Mesenchymal stem cell (in vitro differentiated cells and primary cell): ENCODE measurements at regions not wholly inside any gene's neighbourhood (a gene's known extent, or its start where the extent isn't known, plus 50 kb on each side); places are given as distances from the start of the nearest gene placed in this dataset.

ENCODE experiments used
- DNase-seq: peaks from one replicate; pipeline ENCODE4 v3.0.0-alpha.2; 2013
- H2AFZ ChIP-seq: one replicate; pipeline ENCODE4 v1.6.1; 2013; ENCODE audit warnings: low read depth, mild to moderate bottlenecking, control low read depth, inconsistent platforms, low read length, moderate library complexity
- H2AK5ac ChIP-seq: 2 replicates; pipeline ENCODE4 v1.6.1; 2013; ENCODE audit warnings: low read length, moderate library complexity, mild to moderate bottlenecking, inconsistent platforms; ENCODE audit not compliant: severe bottlenecking
- H2BK120ac ChIP-seq: one replicate; pipeline ENCODE4 v1.6.1; 2013; ENCODE audit warnings: low read depth, mild to moderate bottlenecking, inconsistent platforms, low read length, moderate library complexity
- H2BK12ac ChIP-seq, 2 experiments: one replicate each; pipeline ENCODE4 v1.6.1; 2013; ENCODE audit warnings: inconsistent platforms in 2 of 2, low read length in 2 of 2, mild to moderate bottlenecking in 2 of 2, moderate library complexity in 2 of 2, control low read depth in 1 of 2
- H2BK15ac ChIP-seq: one replicate; pipeline ENCODE4 v1.6.1; 2013; ENCODE audit warnings: mild to moderate bottlenecking, low read depth, inconsistent platforms; ENCODE audit not compliant: poor library complexity, severe bottlenecking
- H2BK5ac ChIP-seq: 2 replicates; pipeline ENCODE4 v1.6.1; 2013; ENCODE audit warnings: low read depth, mild to moderate bottlenecking, low read length, control low read depth, inconsistent platforms; ENCODE audit not compliant: poor library complexity, severe bottlenecking
- H3K14ac ChIP-seq, 2 experiments: one replicate each; pipeline ENCODE4 v1.6.1; 2013; ENCODE audit warnings: inconsistent platforms in 2 of 2, low read length in 2 of 2, control low read depth in 1 of 2, mild to moderate bottlenecking in 1 of 2, moderate library complexity in 1 of 2
- H3K18ac ChIP-seq, 2 experiments: one replicate each; pipeline ENCODE4 v1.6.1; 2013; ENCODE audit warnings: inconsistent platforms in 2 of 2, low read length in 2 of 2, control low read depth in 1 of 2, low read depth in 1 of 2, mild to moderate bottlenecking in 1 of 2
- H3K23ac ChIP-seq, 2 experiments: one replicate each; pipeline ENCODE4 v1.6.1; 2013; ENCODE audit warnings: inconsistent platforms in 2 of 2, low read length in 2 of 2, mild to moderate bottlenecking in 2 of 2, moderate library complexity in 2 of 2, control low read depth in 1 of 2
- H3K27ac ChIP-seq: 2 replicates; pipeline ENCODE4 v1.5.1; 2013; ENCODE audit warnings: mild to moderate bottlenecking, moderate library complexity, low read length, control low read depth, inconsistent platforms; ENCODE audit not compliant: poor library complexity, severe bottlenecking
- H3K27me3 ChIP-seq, 2 experiments: 2 replicates each; pipeline versions ENCODE4 v1.6.1 to v1.7.0; 2013; ENCODE audit warnings: low read length in 2 of 2, mild to moderate bottlenecking in 2 of 2, moderate library complexity in 2 of 2, control low read depth in 1 of 2, inconsistent platforms in 1 of 2; ENCODE audit not compliant: control insufficient read depth in 1 of 2, insufficient read depth in 1 of 2
- H3K36me3 ChIP-seq, 2 experiments: 2 replicates each; pipeline versions ENCODE4 v1.6.1 to v1.7.0; 2013; ENCODE audit warnings: low read length in 2 of 2, control low read depth in 1 of 2, inconsistent platforms in 1 of 2, low read depth in 1 of 2, mild to moderate bottlenecking in 1 of 2; ENCODE audit not compliant: insufficient read depth in 2 of 2, control insufficient read depth in 1 of 2
- H3K4ac ChIP-seq, 2 experiments: one replicate each; pipeline ENCODE4 v1.6.1; 2013; ENCODE audit warnings: inconsistent platforms in 2 of 2, low read length in 2 of 2, mild to moderate bottlenecking in 2 of 2, moderate library complexity in 2 of 2, control low read depth in 1 of 2, low read depth in 1 of 2
- H3K4me1 ChIP-seq: 2 replicates; pipeline ENCODE4 v1.6.1; 2013; ENCODE audit warnings: low read depth, low read length, control low read depth; ENCODE audit not compliant: control insufficient read depth, insufficient read depth
- H3K4me2 ChIP-seq: 2 replicates; pipeline ENCODE4 v1.6.1; 2013; ENCODE audit warnings: low read length, mild to moderate bottlenecking, inconsistent platforms; ENCODE audit not compliant: poor library complexity, severe bottlenecking
- H3K4me3 ChIP-seq, 2 experiments: 2 replicates each; pipeline versions ENCODE4 v1.5.1 to v1.7.0; 2013; ENCODE audit warnings: low read length in 2 of 2, mild to moderate bottlenecking in 2 of 2, control low read depth in 1 of 2, low read depth in 1 of 2; ENCODE audit not compliant: insufficient read depth in 1 of 2
- H3K79me1 ChIP-seq: replicated peaks from 2 replicates; pipeline ENCODE4 v1.6.1; 2013; ENCODE audit warnings: mild to moderate bottlenecking, control low read depth, low read length, inconsistent platforms; ENCODE audit not compliant: poor library complexity, severe bottlenecking
- H3K9ac ChIP-seq: 2 replicates; pipeline ENCODE4 v1.7.0; 2013; ENCODE audit warnings: mild to moderate bottlenecking, low read length, moderate library complexity
- H3K9me3 ChIP-seq: 2 replicates; pipeline ENCODE4 v1.7.0; 2013; ENCODE audit warnings: mild to moderate bottlenecking, low read length; ENCODE audit not compliant: control insufficient read depth
- H4K8ac ChIP-seq: one replicate; pipeline ENCODE4 v1.6.1; 2013; ENCODE audit warnings: inconsistent platforms, mild to moderate bottlenecking, low read length, moderate library complexity
- H4K91ac ChIP-seq: one replicate; pipeline ENCODE4 v1.6.1; 2013; ENCODE audit warnings: mild to moderate bottlenecking, low read length, inconsistent platforms
- WGBS: methylation state at CpG from one replicate; pipeline ENCODE4 v1.1.7; 2013; ENCODE audit warnings: mixed read lengths; 5-methylcytosine and 5-hydroxymethylcytosine counted together

DNA sequence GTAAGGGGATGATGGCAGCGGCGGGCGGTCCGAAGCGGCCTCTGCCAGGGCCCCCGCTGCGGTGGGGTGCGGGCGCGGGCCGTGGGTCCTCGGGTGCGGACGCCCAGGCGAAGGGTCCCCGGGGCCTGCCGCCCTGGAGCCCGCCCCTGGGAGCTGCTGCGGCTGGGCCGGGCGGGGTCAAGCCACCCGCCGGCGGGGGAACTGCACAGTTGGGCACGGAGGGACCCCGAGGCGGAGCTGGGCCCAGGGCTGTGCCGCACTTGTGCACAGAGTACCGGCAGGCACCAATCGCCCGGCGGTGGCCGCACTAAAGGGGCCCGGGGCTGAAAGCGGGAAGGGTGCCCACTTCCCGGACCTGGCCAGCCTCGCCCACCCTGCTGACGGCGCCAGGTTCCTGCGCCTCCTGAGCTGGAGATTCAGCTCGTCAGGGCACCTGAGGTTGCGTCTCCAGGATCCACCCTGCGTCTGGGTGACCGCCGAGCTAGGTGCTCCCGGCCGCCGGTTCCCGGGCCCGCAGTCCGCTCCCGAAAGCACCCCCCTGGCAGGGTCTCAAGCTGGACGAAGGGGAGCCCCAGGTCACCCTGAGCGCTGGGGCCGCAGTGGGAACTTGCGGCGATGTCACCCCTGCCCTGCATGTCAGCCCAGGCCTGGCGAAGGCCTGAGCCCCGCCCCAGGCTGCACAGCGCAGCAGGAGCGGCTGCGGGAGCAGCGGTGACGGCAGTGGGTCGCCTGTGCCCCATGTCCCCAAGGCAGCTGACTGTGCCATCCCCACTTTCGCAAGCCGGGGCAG is 56.7 kb upstream of the ETV3 start:
- H3K36me3 ChIP-seq: no peaks in the 10 kb centered on the region
- no peak overlapping the region for H2BK15ac ChIP-seq
- no peak overlapping the region for H2BK12ac ChIP-seq
- peak overlapping the region in 1 of 2 experiments; percentile 5 for H3K14ac ChIP-seq
- H3K4me3 ChIP-seq: no peak overlapping the region
- no peak overlapping the region for H4K91ac ChIP-seq
- H3K4me2 ChIP-seq: no peak overlapping the region
- no peak overlapping the region for H2AFZ ChIP-seq
- no peaks in the 10 kb centered on the region for H3K79me1 ChIP-seq
- DNase-seq: no peak
- H3K4me1 ChIP-seq: no peaks in the 10 kb centered on the region
- no peak overlapping the region for H3K4ac ChIP-seq
- no peak overlapping the region for H2AK5ac ChIP-seq
- H4K8ac ChIP-seq: no peak overlapping the region
- no peak overlapping the region for H3K9ac ChIP-seq
- 95% methylated on average over 63 of the region's 67 CpGs for WGBS
- no peak overlapping the region for H2BK120ac ChIP-seq
- no peak overlapping the region for H3K18ac ChIP-seq
- no peak overlapping the region for H3K23ac ChIP-seq
- H2BK5ac ChIP-seq: no peak overlapping the region
- peaks cover 33 to 60% of the 10 kb centered on the region in 2 experiments for H3K27me3 ChIP-seq
- no peaks in the 10 kb centered on the region for H3K9me3 ChIP-seq
- H3K27ac ChIP-seq: no peak overlapping the region

DNA sequence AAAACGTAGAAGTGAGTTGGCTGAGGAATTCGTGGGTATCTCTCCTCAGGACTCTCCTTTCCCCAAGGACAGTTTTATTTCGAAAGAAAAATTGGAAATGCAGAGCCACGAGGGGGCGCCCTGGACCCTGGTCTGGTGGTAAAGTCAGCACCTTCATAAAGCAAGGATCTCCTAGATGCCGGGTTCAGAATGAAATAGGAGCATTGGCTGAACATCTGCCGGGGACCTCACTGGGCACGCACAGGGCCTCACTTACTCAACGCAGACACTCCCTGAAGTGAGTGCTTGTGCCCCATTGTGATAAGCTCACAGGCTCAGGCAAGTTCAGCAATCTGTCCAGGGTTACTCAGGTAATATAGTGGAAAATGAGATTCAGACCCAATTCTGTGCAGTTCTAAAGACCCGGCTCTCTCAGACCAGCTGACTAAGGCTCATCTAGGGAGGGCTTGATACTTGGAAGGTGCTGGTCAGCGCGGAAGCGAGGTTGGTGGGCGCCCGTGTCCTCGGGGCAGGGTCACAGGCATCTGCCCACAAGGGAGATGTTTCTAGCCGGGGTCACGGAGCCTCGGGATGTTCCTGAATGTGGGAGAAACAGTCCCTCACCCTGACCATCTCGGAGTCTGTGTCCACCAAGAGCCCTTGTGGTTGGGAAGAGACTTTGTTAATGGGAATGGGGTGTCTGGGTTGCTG is 55.7 kb upstream of the ETV3 start:
- Histone ChIP-seq H2BK15ac (no peak overlapping the region), H3K36me3 (no peaks in the 10 kb centered on the region), H2BK12ac (no peak overlapping the region), H3K9ac (no peak overlapping the region), H2AK5ac (no peak overlapping the region), H3K4me1 (no peaks in the 10 kb centered on the region), H3K4me2 (no peak overlapping the region), H3K18ac (no peak overlapping the region), H3K79me1 (no peaks in the 10 kb centered on the region), H3K4ac (no peak overlapping the region), H3K4me3 (no peak overlapping the region), H4K8ac (no peak overlapping the region), H3K9me3 (no peaks in the 10 kb centered on the region), H3K23ac (no peak overlapping the region), H3K27ac (no peak overlapping the region), H4K91ac (no peak overlapping the region), H3K14ac (no peak overlapping the region), H2AFZ (no peak overlapping the region), H2BK5ac (no peak overlapping the region), H3K27me3 (peaks cover 36 to 64% of the 10 kb centered on the region in 2 experiments), H2BK120ac (no peak overlapping the region)
- 61% methylated on average over 17 of the region's 20 CpGs for WGBS
- DNase-seq: peak; percentile 52

DNA sequence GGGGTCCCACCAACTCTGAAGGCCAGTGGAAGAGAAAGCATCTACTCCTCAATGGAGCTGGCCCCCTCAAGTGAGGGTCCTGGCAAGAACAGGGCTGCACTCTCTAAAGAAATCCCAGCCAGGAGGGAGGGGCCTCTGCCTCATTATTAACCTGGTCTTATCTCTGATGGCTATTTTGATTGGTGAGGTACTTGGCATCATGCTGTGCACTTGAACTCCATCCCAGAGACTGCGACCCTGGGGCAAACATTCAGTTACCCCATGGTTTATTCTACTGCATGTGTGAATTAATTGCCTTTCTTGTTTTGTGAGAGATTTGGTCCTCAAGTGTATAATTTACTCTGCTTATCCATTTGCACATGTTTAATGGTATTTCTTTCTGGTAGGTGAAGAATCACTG is 55.0 kb upstream of the ETV3 start:
- H2BK12ac ChIP-seq: no peak overlapping the region
- no CpG with 5 or more reads among the region's 1 CpG for WGBS

More for the DNA sequence above, 55.0 kb upstream of the ETV3 start:
- Histone ChIP-seq H3K79me1 (no peaks in the 10 kb centered on the region), H2BK5ac (no peak overlapping the region), H3K4me3 (no peak overlapping the region), H2BK15ac (no peak overlapping the region), H3K4ac (no peak overlapping the region), H4K91ac (no peak overlapping the region), H2BK120ac (no peak overlapping the region), H4K8ac (no peak overlapping the region), H3K4me2 (no peak overlapping the region), H3K4me1 (no peaks in the 10 kb centered on the region), H2AFZ (no peak overlapping the region), H3K36me3 (no peaks in the 10 kb centered on the region), H3K14ac (no peak overlapping the region), H3K27me3 (peaks cover 39 to 64% of the 10 kb centered on the region in 2 experiments), H3K9me3 (no peaks in the 10 kb centered on the region), H3K18ac (no peak overlapping the region), H3K9ac (no peak overlapping the region), H3K23ac (no peak overlapping the region), H3K27ac (no peak overlapping the region), H2AK5ac (no peak overlapping the region)
- DNase-seq: no peak
